ENCODE measurements at regions not wholly inside any gene's neighbourhood (a gene's known extent, or its start where the extent isn't known, plus 50 kb on each side); places are given as distances from the start of the nearest gene placed in this dataset.

DNA sequence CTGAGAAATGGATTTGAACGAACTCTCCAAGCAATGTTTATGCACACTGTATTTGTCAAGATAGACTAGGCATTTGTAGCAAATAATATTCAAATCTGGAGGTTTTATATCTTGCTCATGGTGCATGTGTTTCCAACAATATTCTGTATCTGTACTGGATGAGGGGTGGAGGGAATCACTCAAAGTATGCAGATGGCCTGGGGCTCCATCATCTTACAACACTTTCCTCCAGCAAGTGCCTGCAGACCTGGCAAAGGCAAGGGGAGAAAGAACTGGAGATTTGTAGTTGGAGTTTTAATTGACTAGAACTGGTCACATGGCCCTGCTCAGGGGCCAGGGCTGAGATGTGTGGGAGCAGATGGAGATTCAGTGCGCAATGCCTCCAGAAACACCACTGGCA is 309.0 kb downstream of the PLK2 start:
- TF ChIP-seq, protein P1, sequence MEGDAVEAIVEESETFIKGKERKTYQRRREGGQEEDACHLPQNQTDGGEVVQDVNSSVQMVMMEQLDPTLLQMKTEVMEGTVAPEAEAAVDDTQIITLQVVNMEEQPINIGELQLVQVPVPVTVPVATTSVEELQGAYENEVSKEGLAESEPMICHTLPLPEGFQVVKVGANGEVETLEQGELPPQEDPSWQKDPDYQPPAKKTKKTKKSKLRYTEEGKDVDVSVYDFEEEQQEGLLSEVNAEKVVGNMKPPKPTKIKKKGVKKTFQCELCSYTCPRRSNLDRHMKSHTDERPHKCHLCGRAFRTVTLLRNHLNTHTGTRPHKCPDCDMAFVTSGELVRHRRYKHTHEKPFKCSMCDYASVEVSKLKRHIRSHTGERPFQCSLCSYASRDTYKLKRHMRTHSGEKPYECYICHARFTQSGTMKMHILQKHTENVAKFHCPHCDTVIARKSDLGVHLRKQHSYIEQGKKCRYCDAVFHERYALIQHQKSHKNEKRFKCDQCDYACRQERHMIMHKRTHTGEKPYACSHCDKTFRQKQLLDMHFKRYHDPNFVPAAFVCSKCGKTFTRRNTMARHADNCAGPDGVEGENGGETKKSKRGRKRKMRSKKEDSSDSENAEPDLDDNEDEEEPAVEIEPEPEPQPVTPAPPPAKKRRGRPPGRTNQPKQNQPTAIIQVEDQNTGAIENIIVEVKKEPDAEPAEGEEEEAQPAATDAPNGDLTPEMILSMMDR (IDR thresholded peaks at IDR 0.05; ENCODE audit: low read depth, low read length, missing control alignments), result no peak
- DNase-seq (ENCODE audit: low read depth), result no peak
- in situ Hi-C loops (cut with HindIII; ENCODE audit: low sequenced_read_pairs), result no loop called here

DNA sequence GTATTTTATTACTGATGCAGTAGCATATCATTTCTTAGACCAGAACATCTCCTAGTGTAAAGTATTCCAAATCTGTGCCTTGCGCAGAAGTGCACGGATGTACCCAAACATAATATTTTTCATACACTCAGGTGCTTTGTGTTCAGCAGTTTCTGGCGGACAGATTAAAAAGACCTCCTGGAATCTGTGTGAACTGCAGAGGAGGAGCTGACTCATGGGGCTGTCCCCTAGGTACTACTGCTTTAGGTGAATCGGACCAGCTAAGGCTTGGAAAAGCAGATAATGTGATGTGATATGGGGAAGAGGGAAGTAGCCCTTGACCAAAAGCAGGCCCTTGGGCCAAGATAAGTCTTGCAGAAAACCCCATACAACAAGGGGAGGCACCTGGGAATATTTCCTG is 310.1 kb downstream of the PLK2 start:
- H3K4me3 ChIP-seq (ENCODE audit: low read depth, low read length), result no peak overlapping the region
- TF ChIP-seq, protein P1 (IDR thresholded peaks at IDR 0.05; ENCODE audit: low read depth, low read length, missing control alignments), result no peak
- in situ Hi-C loops (cut with HindIII; ENCODE audit: low sequenced_read_pairs), result no loop called here
- DNase-seq (ENCODE audit: low read depth), result no peak

More for the DNA sequence above, 309.0 kb downstream of the PLK2 start:
- H3K4me3 ChIP-seq (ENCODE audit: low read depth, low read length), result no peak overlapping the region

DNA sequence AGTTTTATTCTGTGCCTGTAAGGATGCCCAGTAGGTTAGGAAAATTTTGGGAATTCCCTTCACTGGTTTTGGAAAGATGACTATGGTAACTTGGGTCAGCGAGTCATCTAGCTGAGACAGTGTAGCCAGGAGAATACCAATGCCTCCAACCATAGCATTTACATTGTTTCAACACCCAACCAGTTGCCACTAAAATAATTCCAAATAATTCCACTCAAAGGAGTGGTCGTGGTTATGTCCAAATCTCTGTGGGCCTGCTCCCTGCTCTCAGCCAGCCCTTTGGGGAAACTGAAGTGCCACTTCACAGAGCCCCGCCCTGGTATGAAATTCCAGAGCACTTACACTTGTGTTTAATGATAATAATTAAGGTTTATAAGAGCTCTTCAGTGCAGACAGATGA is 310.5 kb downstream of the PLK2 start:
- in situ Hi-C loops (cut with HindIII; ENCODE audit: low sequenced_read_pairs), result no loop called here
- TF ChIP-seq, protein P1 (IDR thresholded peaks at IDR 0.05; ENCODE audit: low read depth, low read length, missing control alignments), result no peak
- DNase-seq (ENCODE audit: low read depth), result no peak
- no peak overlapping the region for H3K4me3 ChIP-seq (ENCODE audit: low read depth, low read length)

DNA sequence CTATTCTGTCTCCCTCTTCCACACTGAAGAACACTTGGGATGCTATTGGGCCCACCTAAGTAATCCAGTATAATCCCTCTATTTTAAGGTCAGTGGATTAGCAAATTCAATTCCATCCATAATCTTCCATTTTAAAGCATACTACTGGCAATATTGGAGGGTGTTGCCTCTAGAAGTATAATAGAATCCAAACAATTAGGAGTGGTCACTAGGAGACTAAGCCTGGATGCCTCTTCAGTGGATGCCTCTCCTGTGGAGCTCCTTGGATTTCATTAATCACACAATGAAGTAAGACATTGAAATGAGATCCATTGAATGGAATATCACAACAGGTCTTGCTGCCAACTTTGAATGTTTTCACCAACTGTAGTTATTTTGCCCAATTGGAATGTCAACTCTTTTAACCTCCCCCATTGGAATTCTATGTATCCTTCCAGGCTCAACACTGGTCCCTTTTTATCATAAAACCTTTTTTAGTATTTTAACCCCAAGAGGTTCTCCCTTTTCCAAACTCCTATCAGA is 311.6 kb downstream of the PLK2 start:
- in situ Hi-C loops (cut with HindIII; ENCODE audit: low sequenced_read_pairs), result no loop called here
- no peak overlapping the region for H3K4me3 ChIP-seq (ENCODE audit: low read depth, low read length)
- DNase-seq (ENCODE audit: low read depth), result no peak
- TF ChIP-seq, protein P1 (IDR thresholded peaks at IDR 0.05; ENCODE audit: low read depth, low read length, missing control alignments), result no peak

DNA sequence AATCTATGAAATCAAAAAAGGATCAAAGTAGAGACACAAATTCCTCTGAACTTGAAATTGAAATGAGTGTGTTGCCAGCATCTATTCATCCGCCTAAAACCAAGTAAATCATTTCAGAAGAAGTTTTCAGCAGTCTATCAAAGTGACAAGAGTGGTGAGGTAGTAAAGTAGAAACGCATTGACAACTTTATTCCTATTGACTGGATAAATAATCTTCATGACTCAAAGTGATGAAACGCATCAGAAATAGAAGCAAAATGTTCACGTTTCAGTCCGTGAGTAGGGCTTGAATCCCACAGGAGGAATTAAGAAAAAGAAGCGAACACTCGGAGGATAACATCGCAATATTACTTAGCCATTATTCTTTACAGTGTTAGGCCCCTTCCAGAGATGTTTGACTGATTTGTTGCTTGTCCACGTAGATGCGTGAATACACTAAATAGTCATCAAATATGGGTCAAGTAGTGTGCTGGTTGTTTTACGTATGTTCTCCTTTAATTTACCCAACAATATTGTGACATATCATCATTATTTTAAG is 314.4 kb downstream of the PLK2 start:
- TF ChIP-seq, protein P1 (IDR thresholded peaks at IDR 0.05; ENCODE audit: low read depth, low read length, missing control alignments), result no peak
- in situ Hi-C loops (cut with HindIII; ENCODE audit: low sequenced_read_pairs), result no loop called here
- DNase-seq (ENCODE audit: low read depth), result no peak
- H3K4me3 ChIP-seq (ENCODE audit: low read depth, low read length), result no peak overlapping the region

DNA sequence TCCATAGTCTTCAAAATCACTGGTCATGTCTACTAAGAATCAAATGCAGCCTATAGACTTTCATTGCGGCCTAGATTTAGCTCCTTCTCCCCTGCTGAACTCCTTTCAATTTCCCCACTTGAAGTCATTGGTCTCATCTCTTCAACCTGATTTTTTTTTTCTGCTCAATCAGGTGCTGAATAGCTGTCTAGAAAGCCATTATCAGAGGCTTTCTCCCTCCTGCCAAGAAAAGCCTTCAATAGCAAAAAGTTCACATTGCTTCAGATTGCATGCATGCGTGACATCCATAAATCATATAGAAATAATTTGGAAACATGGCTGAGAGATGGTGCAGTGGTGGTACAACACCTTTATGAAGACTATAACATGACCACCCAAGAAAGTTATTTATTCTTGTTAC is 316.2 kb downstream of the PLK2 start:
- TF ChIP-seq, protein P1 (IDR thresholded peaks at IDR 0.05; ENCODE audit: low read depth, low read length, missing control alignments), result no peak
- no peak overlapping the region for H3K4me3 ChIP-seq (ENCODE audit: low read depth, low read length)
- no peak for DNase-seq (ENCODE audit: low read depth)
- in situ Hi-C loops (cut with HindIII; ENCODE audit: low sequenced_read_pairs), result no loop called here
